Immature natural killer cell (primary cell): ENCODE measurements at regions not wholly inside any gene's neighbourhood (a gene's known extent, or its start where the extent isn't known, plus 50 kb on each side); places are given as distances from the start of the nearest gene placed in this dataset.
A peak's percentile ranks its signal among the peaks of the same experiment; 100 is the strongest.
"Not testable (repeated sequence)": the region's sequence is repeated elsewhere in the genome, so short reads cannot be mapped to it uniquely, and the experiment has no call there.

Experiments
- DNase-seq, 3 donors: peaks; one replicate each; pipeline ENCODE4 v3.0.0; 2022; ENCODE audit warnings: mixed read lengths in 1 of 3
- H3K27ac Mint-ChIP-seq, 6 donors: one replicate each; pipeline ENCODE4 v1.8.0; 2020; ENCODE audit warnings: mixed read lengths in 6 of 6, mild to moderate bottlenecking in 5 of 6, inconsistent platforms in 4 of 6, moderate library complexity in 3 of 6
- H3K27me3 Mint-ChIP-seq, 3 donors: one replicate each; pipeline ENCODE4 v1.8.0; 2020 to 2021; ENCODE audit warnings: low read depth in 3 of 3, mild to moderate bottlenecking in 3 of 3, mixed read lengths in 3 of 3, moderate library complexity in 3 of 3, inconsistent platforms in 1 of 3
- H3K36me3 Mint-ChIP-seq, 3 donors: one replicate each; pipeline ENCODE4 v1.8.0; 2020; ENCODE audit warnings: mixed read lengths in 3 of 3, inconsistent platforms in 2 of 3, mild to moderate bottlenecking in 2 of 3
- H3K4me1 Mint-ChIP-seq, 2 donors: one replicate each; pipeline ENCODE4 v1.8.0; 2020; ENCODE audit warnings: inconsistent platforms in 2 of 2, mild to moderate bottlenecking in 2 of 2, mixed read lengths in 2 of 2, moderate library complexity in 1 of 2
- H3K4me3 Mint-ChIP-seq, 5 donors: one replicate each; pipeline ENCODE4 v1.8.0; 2020; ENCODE audit warnings: mild to moderate bottlenecking in 5 of 5, mixed read lengths in 5 of 5, inconsistent platforms in 3 of 5, moderate library complexity in 3 of 5
- H3K9me3 Mint-ChIP-seq, 6 donors: one replicate each; pipeline ENCODE4 v1.8.0; 2020; ENCODE audit warnings: mild to moderate bottlenecking in 6 of 6, mixed read lengths in 6 of 6, inconsistent platforms in 4 of 6, moderate library complexity in 3 of 6

DNA sequence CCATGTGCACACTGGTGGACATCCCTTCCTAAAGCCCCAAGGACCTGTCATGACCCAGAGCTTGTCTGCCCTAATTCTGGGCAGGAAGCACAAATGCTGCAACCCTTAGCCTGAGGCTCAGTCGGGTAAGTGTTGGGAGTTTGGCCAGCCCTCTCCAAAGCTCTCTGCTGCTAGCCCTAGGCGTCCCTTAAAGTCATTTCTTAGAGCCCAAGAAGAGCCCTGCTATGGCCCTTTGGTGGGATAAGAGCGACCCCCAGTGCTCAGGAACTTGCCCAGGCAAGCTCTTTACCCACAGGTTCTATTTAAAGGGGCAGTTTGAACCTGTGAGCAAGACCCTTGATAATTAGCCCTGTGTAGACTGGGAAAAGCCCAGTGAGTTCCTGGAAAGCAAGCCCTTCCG lies 356.8 kb downstream of the RRAGC start:
- H3K27me3 Mint-ChIP-seq = peaks cover 6 to 13% (median 9%) of the 10 kb centered on the region in 3 donors
- no peaks in the 10 kb centered on the region for H3K4me1 Mint-ChIP-seq
- no peaks in the 10 kb centered on the region for H3K9me3 Mint-ChIP-seq
- DNase-seq = no peak
- H3K27ac Mint-ChIP-seq = no peak overlapping the region
- no peak overlapping the region for H3K4me3 Mint-ChIP-seq
- H3K36me3 Mint-ChIP-seq = no peaks in the 10 kb centered on the region

DNA sequence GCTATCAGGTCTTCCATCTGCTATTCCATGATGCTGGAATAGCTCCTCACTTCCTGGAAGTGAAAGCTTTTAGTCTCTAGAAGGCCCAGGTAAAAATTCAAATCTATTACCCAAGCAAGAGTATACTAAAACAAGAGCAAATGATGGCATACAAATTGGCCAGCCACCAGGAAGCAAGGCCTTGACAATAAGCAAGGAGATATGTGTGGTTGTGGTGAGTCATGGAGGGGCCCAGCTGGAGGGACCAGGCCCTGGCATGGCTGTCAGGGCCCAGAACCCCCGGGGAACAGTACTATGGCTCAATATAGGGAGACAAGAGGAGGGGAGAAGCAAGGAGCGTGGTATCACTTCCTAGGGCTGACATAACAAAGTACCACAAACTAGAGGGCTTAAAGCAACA lies 358.7 kb downstream of the RRAGC start:
- H3K4me3 Mint-ChIP-seq = no peak overlapping the region
- H3K9me3 Mint-ChIP-seq = no peaks in the 10 kb centered on the region
- no peak for DNase-seq
- no peak overlapping the region for H3K27ac Mint-ChIP-seq
- peaks cover 8 to 13% (median 9%) of the 10 kb centered on the region in 3 donors for H3K27me3 Mint-ChIP-seq
- H3K36me3 Mint-ChIP-seq = no peaks in the 10 kb centered on the region
- H3K4me1 Mint-ChIP-seq = no peaks in the 10 kb centered on the region

DNA sequence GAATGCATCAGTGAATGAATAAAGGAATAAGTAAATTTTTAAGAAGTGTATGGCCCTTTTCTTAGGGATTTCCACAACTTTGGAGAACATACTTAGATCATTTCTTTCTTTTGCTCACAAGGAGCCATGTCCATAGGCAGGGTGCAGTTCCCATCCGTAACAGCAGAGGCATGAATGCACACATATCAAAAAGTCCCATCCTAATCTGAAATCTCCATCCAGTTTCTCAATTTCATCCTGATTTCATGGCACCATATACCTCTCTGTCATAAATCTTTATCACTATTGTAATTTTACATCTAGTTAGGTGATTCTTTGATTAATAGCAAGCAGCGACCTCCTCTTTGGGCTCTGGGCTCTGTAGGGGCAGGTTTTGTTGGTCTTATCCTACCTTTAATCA lies 359.2 kb downstream of the RRAGC start:
- Mint-ChIP-seq H3K27ac (no peak overlapping the region), H3K36me3 (no peaks in the 10 kb centered on the region), H3K27me3 (peaks cover 8 to 13% (median 9%) of the 10 kb centered on the region in 3 donors), H3K4me3 (no peak overlapping the region), H3K9me3 (no peaks in the 10 kb centered on the region), H3K4me1 (no peaks in the 10 kb centered on the region)
- DNase-seq = no peak

DNA sequence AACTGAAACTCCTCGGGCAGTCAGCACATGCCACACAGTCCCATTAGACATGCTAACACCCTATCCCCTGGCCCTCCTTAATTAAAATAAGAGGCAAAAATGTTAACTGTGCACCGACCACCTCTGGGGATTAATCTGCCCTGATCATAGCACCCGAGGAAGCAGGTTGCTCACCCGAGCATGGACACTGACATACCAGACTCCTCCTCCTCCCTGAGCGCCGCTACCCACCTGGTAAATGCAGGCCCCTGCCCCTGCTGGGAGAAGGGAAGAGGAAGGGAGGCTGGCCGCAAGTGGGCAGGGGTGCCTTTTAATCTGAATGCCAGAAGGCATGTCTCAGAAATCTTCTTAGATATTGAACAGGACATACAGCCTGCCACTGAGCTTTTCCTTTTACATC lies 360.9 kb downstream of the RRAGC start:
- H3K27ac Mint-ChIP-seq = no peak overlapping the region
- no peak for DNase-seq
- H3K9me3 Mint-ChIP-seq = no peaks in the 10 kb centered on the region
- no peaks in the 10 kb centered on the region for H3K4me1 Mint-ChIP-seq
- no peaks in the 10 kb centered on the region for H3K36me3 Mint-ChIP-seq
- H3K4me3 Mint-ChIP-seq = no peak overlapping the region
- peaks cover 7 to 9% (median 8%) of the 10 kb centered on the region in 3 donors for H3K27me3 Mint-ChIP-seq

DNA sequence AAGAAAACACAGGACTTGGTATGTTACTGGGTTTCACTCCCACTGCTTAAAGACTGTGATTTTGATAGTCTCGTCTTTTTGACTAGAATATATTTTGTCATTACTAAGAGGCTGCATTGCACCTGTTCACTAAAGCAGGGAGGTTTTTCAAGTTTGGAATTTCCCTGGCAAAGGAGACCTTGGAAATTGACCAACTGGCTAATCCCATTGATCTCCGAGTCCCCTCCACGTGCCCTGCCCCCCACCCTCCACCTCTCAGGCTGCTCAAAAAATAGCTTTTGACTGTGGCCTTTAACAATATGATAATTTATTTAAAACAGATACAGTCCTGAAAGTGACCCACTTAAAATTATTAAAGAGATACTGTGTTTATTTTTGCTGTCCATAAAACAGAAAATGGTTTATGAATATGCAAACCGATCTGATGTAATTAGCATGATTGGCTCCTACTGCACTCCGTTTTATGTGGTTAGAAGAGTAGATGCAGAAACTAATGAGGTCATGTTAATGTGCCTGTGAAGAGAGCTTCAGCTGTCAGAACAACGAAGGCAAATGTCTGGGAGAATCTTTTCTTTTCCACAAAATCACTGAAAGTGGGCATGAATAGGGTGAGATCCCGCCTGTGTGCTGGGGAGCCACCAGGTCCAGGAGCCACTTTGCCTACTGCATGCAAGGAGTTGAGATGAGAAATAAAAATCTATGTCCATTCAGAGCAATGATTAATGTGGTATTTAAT lies 361.5 kb downstream of the RRAGC start:
- Mint-ChIP-seq H3K27me3 (peaks cover 7 to 8% (median 8%) of the 10 kb centered on the region in 3 donors), H3K9me3 (no peaks in the 10 kb centered on the region), H3K36me3 (no peaks in the 10 kb centered on the region), H3K4me1 (no peaks in the 10 kb centered on the region), H3K4me3 (no peak overlapping the region), H3K27ac (no peak overlapping the region)
- no peak for DNase-seq

DNA sequence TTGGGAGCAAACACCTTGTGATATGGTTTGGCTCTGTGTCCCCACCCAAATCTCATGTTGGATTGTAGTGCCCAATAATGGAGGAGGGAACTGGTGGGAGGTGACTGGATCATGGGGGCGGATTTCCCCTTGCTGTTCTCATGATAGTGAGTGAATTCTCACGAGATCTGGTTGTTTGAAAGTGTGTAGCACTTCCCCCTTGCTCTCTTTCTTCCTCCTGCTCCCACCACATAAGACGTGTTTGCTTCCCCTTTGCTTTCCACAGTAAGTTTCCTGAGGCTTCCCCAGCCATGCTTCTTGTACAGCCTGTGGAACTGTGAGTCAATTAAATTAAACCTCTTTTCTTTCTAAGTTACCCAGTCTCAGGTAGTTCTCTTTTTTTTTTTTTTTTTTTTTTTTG lies 366.3 kb downstream of the RRAGC start:
- not testable (repeated sequence) for H3K27ac Mint-ChIP-seq, DNase-seq, H3K4me3 Mint-ChIP-seq, H3K36me3 Mint-ChIP-seq, H3K9me3 Mint-ChIP-seq, H3K4me1 Mint-ChIP-seq
- H3K27me3 Mint-ChIP-seq = peaks cover 0 to 11% (median under 1%) of the 10 kb centered on the region in 3 donors

DNA sequence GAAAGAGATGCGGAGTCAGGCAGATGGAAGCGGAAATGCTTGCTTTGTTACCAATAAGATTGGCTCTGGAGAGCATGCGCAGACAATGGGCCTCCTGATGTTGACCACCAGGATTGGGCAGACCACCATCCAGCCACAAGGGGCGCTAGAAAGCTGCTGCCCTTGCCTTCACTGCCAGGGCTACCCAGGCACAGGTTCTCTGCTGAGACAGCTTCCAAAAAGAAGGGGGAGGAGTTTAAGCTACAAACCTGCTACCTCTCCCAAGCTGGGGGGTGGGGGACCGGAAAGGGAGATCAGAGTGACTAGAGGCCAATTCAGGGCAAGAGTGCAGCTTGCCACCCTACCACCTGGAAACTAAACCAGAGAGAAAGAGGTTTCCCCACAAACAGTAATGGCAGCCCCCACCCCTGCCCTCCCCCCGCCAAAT lies 369.7 kb downstream of the RRAGC start:
- Mint-ChIP-seq H3K9me3 (no peaks in the 10 kb centered on the region), H3K4me1 (no peaks in the 10 kb centered on the region), H3K27ac (no peak overlapping the region), H3K4me3 (no peak overlapping the region), H3K36me3 (no peaks in the 10 kb centered on the region), H3K27me3 (peaks cover 0 to 6% (median 5%) of the 10 kb centered on the region in 3 donors)
- DNase-seq = peak; percentile 5 to 16 (median 14)

DNA sequence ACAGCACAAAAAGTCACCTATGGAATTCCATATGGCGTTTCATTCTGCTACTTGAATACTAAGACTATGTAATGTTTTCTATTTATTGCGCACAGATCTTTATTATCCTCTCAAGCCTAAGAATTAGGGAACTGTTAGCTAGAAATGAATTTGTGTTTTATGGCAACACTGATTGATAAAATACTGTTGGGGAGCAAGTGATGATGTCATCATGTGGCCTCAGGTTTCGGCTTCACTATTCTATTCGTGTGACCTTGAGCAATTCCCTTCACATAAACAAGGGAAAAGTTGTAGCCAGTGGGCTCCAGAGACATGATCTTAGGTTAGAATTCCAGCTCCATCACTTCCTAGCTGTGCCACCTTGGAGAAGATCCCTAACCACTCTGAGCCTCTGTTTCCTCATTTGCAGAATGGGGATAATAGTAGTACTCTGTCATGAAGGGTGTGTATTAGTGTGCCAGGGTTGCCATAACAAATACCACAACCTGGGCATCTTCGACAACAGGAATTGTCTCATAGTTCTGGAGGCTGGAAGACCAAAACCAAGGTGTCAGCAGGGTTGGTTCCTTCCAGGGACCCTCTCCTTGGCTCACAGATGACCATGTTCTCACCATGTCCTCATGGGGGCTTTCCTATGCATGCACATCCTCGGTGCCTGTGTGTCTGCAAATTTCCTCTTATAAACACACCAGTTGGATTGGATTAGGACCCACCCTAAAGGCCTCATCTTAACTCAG lies 371.2 kb downstream of the RRAGC start:
- Mint-ChIP-seq H3K27ac (no peak overlapping the region), H3K27me3 (peaks cover 0 to 6% (median 5%) of the 10 kb centered on the region in 3 donors), H3K4me1 (no peaks in the 10 kb centered on the region), H3K36me3 (no peaks in the 10 kb centered on the region), H3K4me3 (no peak overlapping the region), H3K9me3 (no peaks in the 10 kb centered on the region)
- DNase-seq = no peak

DNA sequence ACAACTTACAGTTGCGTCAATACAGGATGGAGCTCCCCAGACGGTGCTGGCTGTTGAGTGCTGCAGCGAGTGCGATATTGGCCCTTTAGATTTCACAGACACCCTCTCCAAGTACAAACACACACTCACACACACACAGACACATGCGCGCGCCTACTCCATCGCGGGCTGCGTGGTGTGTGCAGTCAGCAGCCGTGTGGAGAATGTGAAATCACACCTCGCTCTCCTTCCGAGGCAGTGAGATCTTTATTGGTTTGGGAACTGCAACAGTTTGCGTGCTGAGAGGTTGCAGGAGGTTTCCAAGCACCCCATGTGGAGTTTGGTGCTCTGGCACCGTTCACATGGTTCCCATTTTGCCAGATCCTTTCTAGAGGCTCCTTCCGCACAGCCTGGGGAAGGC lies 372.2 kb downstream of the RRAGC start:
- Mint-ChIP-seq H3K9me3 (no peaks in the 10 kb centered on the region), H3K4me1 (no peaks in the 10 kb centered on the region), H3K4me3 (no peak overlapping the region), H3K36me3 (no peaks in the 10 kb centered on the region), H3K27ac (no peak overlapping the region), H3K27me3 (peaks cover 0 to 5% (median 4%) of the 10 kb centered on the region in 3 donors)
- DNase-seq = no peak

DNA sequence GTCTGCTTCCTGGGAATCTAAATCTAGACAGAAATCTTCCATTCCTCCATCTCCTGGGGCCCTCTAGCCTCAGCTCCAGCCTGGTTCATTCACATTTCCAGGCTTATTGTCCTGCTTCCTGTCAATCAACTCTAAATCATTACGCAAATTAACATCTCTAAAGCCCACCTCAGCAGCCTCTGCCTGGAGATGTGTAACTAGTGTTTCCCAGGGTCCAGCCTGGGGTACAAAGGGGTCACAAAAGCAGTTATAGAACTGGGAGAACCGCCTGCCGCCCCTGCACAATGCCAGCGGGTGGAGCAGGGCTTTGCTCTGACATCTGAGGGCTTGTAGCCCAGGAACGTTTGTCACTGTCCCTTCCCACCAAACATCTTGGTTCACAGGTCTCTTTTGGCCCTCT lies 373.5 kb downstream of the RRAGC start:
- no peak overlapping the region for H3K27ac Mint-ChIP-seq
- peaks cover 1 to 5% (median 3%) of the 10 kb centered on the region in 3 donors for H3K27me3 Mint-ChIP-seq
- DNase-seq = no peak
- H3K4me1 Mint-ChIP-seq = no peaks in the 10 kb centered on the region
- no peaks in the 10 kb centered on the region for H3K36me3 Mint-ChIP-seq
- peaks cover 0 to 2% (median 0%) of the 10 kb centered on the region in 6 donors for H3K9me3 Mint-ChIP-seq
- no peak overlapping the region for H3K4me3 Mint-ChIP-seq

DNA sequence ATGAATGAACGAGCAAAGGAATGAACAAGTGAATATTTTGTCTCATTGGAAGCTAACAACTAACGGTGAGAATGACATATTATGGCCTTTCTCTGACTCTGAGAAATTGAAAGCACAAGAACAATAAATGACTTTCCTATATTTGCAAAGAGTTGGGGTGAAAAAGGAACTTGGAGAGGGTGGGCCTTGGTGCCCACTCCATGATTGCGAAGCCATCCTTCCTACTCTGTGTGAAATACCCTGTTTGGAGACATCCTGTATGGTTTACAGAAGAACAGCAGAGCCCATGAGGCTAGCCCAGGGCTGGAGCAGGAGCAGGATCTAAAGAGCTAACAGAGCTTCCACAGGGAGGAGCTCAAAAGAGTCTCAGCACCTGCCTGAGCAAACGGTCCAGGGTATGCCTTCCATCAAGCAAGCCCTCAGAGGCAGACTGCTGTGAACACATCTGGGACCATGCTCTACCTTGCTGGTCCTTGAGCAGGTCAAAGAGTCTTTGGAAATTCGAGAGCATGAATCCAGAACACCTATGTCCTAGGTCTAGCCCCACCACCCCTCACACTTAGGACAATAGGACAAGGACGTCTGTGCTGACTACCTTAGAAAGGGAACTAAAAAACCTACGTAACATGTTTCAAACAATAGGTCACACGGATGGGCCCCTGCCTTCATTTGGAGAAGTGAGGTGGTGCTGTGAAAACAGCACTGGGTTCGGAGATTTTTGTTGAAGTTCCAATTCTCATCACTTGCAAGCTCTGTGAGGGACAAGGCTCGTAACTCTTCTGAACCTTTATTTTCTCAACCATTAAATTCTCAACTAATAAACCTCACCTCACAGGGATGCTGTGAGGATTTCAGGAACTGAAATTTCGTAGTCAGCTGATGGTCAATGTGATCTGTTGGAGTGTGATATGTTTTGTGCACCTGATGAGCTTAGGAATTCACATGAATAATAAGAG lies 377.4 kb downstream of the RRAGC start:
- Mint-ChIP-seq H3K36me3 (no peaks in the 10 kb centered on the region), H3K4me1 (no peaks in the 10 kb centered on the region), H3K9me3 (peaks cover 0 to 6% (median 0%) of the 10 kb centered on the region in 6 donors), H3K4me3 (no peak overlapping the region), H3K27ac (no peak overlapping the region), H3K27me3 (peaks cover 4 to 11% (median 7%) of the 10 kb centered on the region in 3 donors)
- DNase-seq = no peak

DNA sequence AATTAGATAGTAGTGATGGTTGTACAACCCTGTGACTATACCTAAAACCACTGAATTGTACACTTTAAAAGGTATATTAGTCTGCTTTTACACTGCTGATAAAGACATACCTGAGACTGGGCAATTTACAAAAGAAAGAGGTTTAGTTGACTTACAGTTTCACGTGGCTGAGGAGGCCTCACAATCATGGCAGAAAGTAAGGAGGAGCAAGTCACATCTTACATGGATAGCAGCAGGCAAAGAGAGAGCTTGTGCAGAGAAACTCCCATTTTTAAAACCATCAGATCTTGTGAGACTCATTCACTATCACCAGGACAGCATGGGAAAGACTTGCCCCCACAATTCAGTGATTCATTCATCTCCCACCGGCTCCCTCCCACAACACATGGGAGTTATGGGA lies 379.9 kb downstream of the RRAGC start:
- not testable (repeated sequence) for H3K9me3 Mint-ChIP-seq, H3K36me3 Mint-ChIP-seq, H3K4me1 Mint-ChIP-seq, H3K27ac Mint-ChIP-seq, H3K4me3 Mint-ChIP-seq, DNase-seq
- H3K27me3 Mint-ChIP-seq = peaks cover 5 to 11% (median 10%) of the 10 kb centered on the region in 3 donors

DNA sequence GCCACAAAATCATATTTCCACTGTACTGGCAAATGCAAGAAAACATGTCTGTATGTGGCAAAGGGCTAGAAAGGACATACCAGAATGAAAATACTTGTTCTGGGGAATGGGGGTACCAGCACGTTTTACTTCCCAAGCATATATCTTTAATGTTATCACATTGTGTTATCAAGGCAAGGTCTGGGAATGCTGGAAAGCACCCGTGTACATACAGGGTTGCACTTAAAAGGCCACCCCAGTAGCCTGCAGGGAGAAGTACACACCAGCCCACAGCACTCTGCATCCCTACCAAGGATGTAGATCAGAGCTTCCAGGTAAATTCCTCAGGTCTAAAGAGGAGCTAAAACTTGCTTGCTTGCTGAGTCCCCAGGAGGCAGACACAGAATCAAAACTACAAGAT lies 381.8 kb downstream of the RRAGC start:
- Mint-ChIP-seq H3K4me1 (no peaks in the 10 kb centered on the region), H3K27me3 (peaks cover 6 to 12% (median 10%) of the 10 kb centered on the region in 3 donors), H3K4me3 (no peak overlapping the region), H3K9me3 (peaks cover 0 to 6% (median 0%) of the 10 kb centered on the region in 6 donors), H3K36me3 (no peaks in the 10 kb centered on the region), H3K27ac (no peak overlapping the region)
- no peak for DNase-seq

DNA sequence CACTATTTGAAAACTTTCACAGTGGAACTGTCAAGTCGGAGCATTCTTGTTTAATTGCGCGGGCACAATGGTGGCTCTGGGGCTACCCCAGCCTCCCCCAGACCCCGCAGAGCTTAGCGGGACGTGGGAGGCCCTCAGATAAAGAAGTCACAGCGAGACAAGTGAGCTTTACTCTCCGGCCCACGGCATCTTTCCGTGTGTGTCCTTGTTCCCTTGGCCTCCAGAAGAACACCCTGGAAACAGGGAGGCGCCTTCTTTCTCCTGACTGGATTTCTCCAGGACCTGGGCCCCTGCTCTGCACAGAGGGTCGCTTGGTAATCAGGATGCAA lies 382.8 kb downstream of the RRAGC start:
- Mint-ChIP-seq H3K36me3 (no peaks in the 10 kb centered on the region), H3K27ac (no peak overlapping the region), H3K27me3 (peaks cover 9 to 20% (median 10%) of the 10 kb centered on the region in 3 donors), H3K4me1 (no peaks in the 10 kb centered on the region), H3K9me3 (peaks cover 0 to 6% (median 0%) of the 10 kb centered on the region in 6 donors), H3K4me3 (no peak overlapping the region)
- no peak for DNase-seq
